ENCODE measurements at regions not wholly inside any gene's neighbourhood (a gene's known extent, or its start where the extent isn't known, plus 50 kb on each side); places are given as distances from the start of the nearest gene placed in this dataset.

DNA sequence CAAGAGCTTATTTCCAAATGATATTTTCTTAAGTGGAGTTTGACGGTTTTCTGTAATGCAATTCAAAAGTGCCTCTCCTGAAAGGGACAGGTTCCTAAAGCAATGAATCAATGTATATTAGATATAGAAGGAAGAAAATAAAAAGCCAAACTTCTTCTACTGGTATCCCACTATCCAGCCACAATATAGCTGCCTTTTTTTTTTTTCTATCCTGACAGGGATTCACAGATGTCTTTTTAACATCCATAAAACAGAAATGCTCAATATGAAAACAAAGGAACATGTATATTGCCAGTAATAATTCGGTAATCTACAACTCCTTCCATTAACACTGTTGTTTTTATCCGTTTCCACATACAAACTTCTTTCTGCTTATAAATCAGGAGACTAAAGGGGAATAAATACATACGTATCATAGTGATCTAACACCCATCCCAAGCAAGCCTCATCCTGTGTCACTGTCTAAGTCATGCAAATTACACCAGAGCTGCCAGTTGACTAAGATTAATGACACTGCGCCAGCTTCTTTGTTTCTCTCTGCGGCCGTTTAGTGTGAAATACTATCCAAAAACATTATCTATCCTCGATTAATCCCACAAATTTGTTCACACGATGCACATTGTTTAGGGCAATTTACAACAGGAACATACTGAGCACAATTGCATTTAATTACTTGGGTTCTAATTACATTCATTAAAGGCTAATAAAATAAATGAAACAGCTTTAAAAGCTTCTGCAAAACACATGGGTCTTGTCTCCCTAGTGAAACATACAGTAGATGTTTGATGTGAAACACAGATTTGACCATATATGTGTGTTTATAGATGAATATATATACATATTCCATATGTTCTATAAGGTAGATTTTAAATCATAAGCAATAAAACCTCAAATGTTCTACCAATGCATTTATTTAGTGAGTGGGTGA is 51.9 kb upstream of the CDIN1 start:
- no peak for DNase-seq (ENCODE audit: low read depth)

DNA sequence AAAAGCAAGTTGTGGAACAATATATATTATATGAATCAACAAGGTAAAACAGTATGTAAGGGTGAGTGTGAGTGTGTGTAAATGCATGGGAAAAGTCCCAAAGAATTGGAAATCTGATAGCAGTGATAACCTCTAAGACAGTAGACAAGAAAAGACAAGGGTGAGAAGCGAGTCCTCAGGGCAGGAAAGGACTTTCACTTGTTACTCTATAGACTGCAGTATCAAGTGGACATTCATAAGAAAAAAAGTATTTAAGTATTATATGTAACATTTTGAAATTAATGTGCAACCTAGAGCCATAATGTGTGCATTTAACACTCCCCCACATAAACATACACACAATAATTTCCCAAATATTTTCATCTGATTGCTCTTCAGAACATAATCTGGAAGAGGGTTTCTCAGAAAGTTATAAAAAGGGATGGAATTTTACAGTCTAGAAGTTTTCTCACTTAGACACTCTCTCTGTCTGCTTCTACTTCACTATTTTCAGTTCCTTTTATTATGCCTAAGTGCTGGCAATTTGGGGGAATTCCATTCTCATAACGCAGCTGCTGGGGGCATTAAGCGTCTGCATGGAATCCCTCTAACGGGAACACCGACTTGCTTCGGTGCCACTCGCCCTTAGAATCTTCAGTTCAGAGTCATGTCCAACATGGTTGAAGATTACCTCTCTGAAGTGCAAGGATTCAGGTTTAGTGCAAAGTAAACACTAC is 50.0 kb upstream of the CDIN1 start:
- no peak for DNase-seq (ENCODE audit: low read depth)

All from stimulated activated CD8-positive, alpha-beta memory T cell treated with anti-CD3 and anti-CD28 coated beads, Interleukin-4, amount 100 ng/mL, for 24 hours (primary cell).